PFSK-1 (cell line): ENCODE measurements at regions not wholly inside any gene's neighbourhood (a gene's known extent, or its start where the extent isn't known, plus 50 kb on each side); places are given as distances from the start of the nearest gene placed in this dataset.
A peak's percentile ranks its signal among the peaks of the same experiment; 100 is the strongest.

ENCODE experiments used
- POLR2AphosphoS5 ChIP-seq: IDR thresholded peaks from 2 replicates; pipeline ENCODE4 v1.6.1; 2012; ENCODE audit warnings: low read depth, mild to moderate bottlenecking, control low read depth, low read length, moderate library complexity
- REST ChIP-seq, 2 experiments: IDR thresholded peaks; 2 replicates each; pipeline versions ENCODE4 v1.6.1 to v1.8.0; 2011 to 2012; ENCODE audit warnings: low read depth in 2 of 2, low read length in 2 of 2, control low read depth in 1 of 2, inconsistent platforms in 1 of 2, mild to moderate bottlenecking in 1 of 2, moderate library complexity in 1 of 2; ENCODE audit not compliant: insufficient read depth in 1 of 2
- TAF1 ChIP-seq: IDR thresholded peaks from 2 replicates; pipeline ENCODE4 v1.6.1; 2012; ENCODE audit warnings: low read length, control low read depth, borderline replicate concordance; ENCODE audit not compliant: insufficient read depth

DNA sequence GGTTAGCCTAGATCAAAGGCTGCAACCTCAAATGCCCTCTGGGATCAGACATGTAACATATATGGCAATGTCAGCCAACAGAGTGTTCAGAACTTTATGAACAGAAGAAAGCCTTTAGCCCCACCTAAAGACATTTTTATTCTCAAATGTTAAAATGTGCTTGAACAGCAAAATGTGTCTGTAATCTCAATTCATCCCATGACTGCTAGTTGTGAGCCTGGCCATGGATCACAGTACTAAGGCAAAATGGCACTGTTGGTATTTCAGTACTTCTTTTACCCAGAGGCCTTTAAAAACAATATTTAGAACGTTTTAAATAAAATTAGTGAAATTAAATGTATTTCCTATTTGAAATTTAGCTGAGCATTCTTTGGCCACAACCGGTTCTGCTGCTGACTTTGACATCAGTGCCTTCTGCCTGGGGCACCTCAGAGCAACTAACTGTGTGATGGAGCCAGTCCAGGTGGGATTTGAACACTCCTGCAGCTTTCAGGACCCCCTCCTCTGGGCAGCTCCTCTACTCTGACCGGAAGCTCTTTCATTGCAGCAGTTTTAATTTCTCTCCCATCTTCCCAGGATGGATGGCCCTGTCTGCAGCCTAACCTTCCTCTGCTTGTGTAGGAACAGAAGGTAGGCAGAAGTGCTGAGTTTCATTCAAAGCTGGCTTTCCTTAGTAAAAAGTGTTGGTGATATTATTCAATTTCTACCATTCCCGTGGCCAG is 68.3 kb upstream of the NFIA start:
- TF ChIP-seq POLR2AphosphoS5: no peak
- peak; percentile 8 to 71; a peak in 2 of 4 replicates for TF ChIP-seq REST (IDR thresholded peaks at IDR 0.05; ENCODE audit: insufficient read depth in 1 of 2, low read depth in 2 of 2, low read length in 2 of 2)
- TF ChIP-seq TAF1: no peak
